HepG2 (cell line): ENCODE measurements at regions not wholly inside any gene's neighbourhood (a gene's known extent, or its start where the extent isn't known, plus 50 kb on each side); places are given as distances from the start of the nearest gene placed in this dataset.

Experiments
- ATAC-seq: fragments of 200-7000 bp; cut with Tn5 transposase; 3 replicates; pipeline ENCODE4 v1.9.1; 2020; ENCODE audit warnings: mild to moderate bottlenecking, moderate library complexity
- BruUV-seq: library from RNA; stranded (reverse); fragments of 400-500 nt; replicated peaks from 2 replicates; lab custom pipeline; 2021; lab: Mats Ljungman, UMichigan
- CTCF ChIA-PET: fragments of 300-600 bp; formaldehyde crosslinking; extraction: SDS; loops from one replicate; lab custom pipeline; 2021; ENCODE audit warnings: low total read pairs, inconsistent platforms, low intra/inter-chr PET ratio; lab: Yijun Ruan, JAX
- POLR2A ChIA-PET: fragments of 350-600 bp; sonication (Branson Sonifier 250); formaldehyde crosslinking; loops from one replicate; lab custom pipeline; 2020; ENCODE audit warnings: antibody characterized with exemption, inconsistent platforms; lab: Yijun Ruan, JAX
- DNase-seq: peaks from one replicate; pipeline ENCODE4 v3.0.0-alpha.2; 2015; ENCODE audit warnings: low spot score
- FAIRE-seq: peaks from 3 replicates; lab custom pipeline; 2011; peaks lifted over from hg19 to GRCh38; lab: Jason Lieb, UNC
- H2AFZ ChIP-seq: one replicate; pipeline ENCODE4 v1.6.1; 2011; ENCODE audit warnings: low read length, inconsistent platforms
- H3K27ac ChIP-seq: fragments of 300-600 bp; 3 replicates; pipeline ENCODE4 v1.8.0; 2011; ENCODE audit warnings: mixed run types, mild to moderate bottlenecking, mixed read lengths, low read length, inconsistent platforms; ENCODE audit not compliant: insufficient read depth; ENCODE audit errors: extremely low read length
- H3K27me3 ChIP-seq, 2 experiments: fragments of 200-600 bp in 1 of 2; 2 replicates in 1 of 2; 3 replicates in 1 of 2; pipeline versions ENCODE4 v1.6.0 to v1.8.0; 2011; ENCODE audit warnings: low read length in 2 of 2, mild to moderate bottlenecking in 2 of 2, moderate library complexity in 2 of 2, inconsistent platforms in 1 of 2; ENCODE audit not compliant: insufficient read depth in 2 of 2, control insufficient read depth in 1 of 2
- H3K36me3 ChIP-seq, 2 experiments: fragments of 200-600 bp in 1 of 2; replicated peaks in 1 of 2; 2 replicates in 1 of 2; 3 replicates in 1 of 2; pipeline versions ENCODE4 v1.5.1 to v1.8.0; 2011; ENCODE audit warnings: low read length in 2 of 2, inconsistent platforms in 1 of 2; ENCODE audit not compliant: insufficient read depth in 2 of 2, control insufficient read depth in 1 of 2
- H3K4me1 ChIP-seq: 2 replicates; pipeline ENCODE4 v1.5.1; 2012; ENCODE audit warnings: low read length, inconsistent platforms; ENCODE audit not compliant: insufficient read depth
- H3K4me2 ChIP-seq: 2 replicates; pipeline ENCODE4 v1.6.0; 2011; ENCODE audit warnings: low read depth, low read length, inconsistent platforms
- H3K4me3 ChIP-seq, 3 experiments: fragments of 200-600 bp in 1 of 3; sonication (generic), shearing (Covaris generic) in 1 of 3; replicated peaks in 1 of 3; 2 replicates each; pipeline ENCODE4 v1.5.1; 2011 to 2016; ENCODE audit warnings: low read length in 3 of 3, inconsistent platforms in 2 of 3, low read depth in 2 of 3, mild to moderate bottlenecking in 2 of 3, control low read depth in 1 of 3, mixed read lengths in 1 of 3; ENCODE audit not compliant: insufficient read depth in 1 of 3
- H3K79me2 ChIP-seq: one replicate; pipeline ENCODE4 v1.6.1; 2011; ENCODE audit warnings: low read length, inconsistent platforms; ENCODE audit not compliant: insufficient read depth
- H3K9ac ChIP-seq: 2 replicates; pipeline ENCODE4 v1.6.0; 2011; ENCODE audit warnings: mild to moderate bottlenecking, low read depth, low read length, inconsistent platforms; ENCODE audit not compliant: insufficient read depth
- H3K9me3 ChIP-seq: 2 replicates; pipeline ENCODE4 v1.5.1; 2012; ENCODE audit warnings: mild to moderate bottlenecking, low read length
- H4K20me1 ChIP-seq: 2 replicates; pipeline ENCODE4 v1.6.0; 2011; ENCODE audit warnings: inconsistent platforms, mild to moderate bottlenecking, low read length, moderate library complexity; ENCODE audit not compliant: insufficient read depth
- BCL3 ChIP-seq: sonication (generic); formaldehyde crosslinking; IDR thresholded peaks from 2 replicates; pipeline ENCODE4 v1.5.1; 2020; ENCODE audit warnings: mild to moderate bottlenecking, missing genetic modification reagents, moderate library complexity
- CEBPB ChIP-seq: IDR thresholded peaks from 2 replicates; pipeline ENCODE4 v1.6.1; 2011; ENCODE audit warnings: low read depth, low read length, improper control_type of control experiment, borderline replicate concordance
- E2F5 ChIP-seq: sonication (generic); formaldehyde crosslinking; conservative IDR thresholded peaks from 2 replicates; pipeline ENCODE4 v1.4.0; 2020; ENCODE audit warnings: missing genetic modification reagents
- EED ChIP-seq: sonication (generic); formaldehyde crosslinking; IDR thresholded peaks from 2 replicates; pipeline ENCODE4 v1.5.0; 2020; ENCODE audit warnings: mild to moderate bottlenecking, missing genetic modification reagents
- EHMT2 ChIP-seq: fragments of 200-600 bp; sonication (generic); IDR thresholded peaks from 2 replicates; pipeline ENCODE4 v1.7.0; 2017; ENCODE audit warnings: antibody characterized with exemption, low read depth, low read length, borderline replicate concordance
- MEIS2 ChIP-seq: sonication (generic); formaldehyde crosslinking; IDR thresholded peaks from 2 replicates; pipeline ENCODE4 v1.9.0; 2021; ENCODE audit warnings: mild to moderate bottlenecking, missing genetic modification reagents
- NR2F2 ChIP-seq: IDR thresholded peaks from 2 replicates; pipeline ENCODE4 v1.6.1; 2012; ENCODE audit warnings: low read depth, inconsistent platforms, borderline replicate concordance
- RFX5 ChIP-seq: IDR thresholded peaks from 2 replicates; pipeline ENCODE4 v1.6.1; 2011; ENCODE audit warnings: low read depth, low read length, improper control_type of control experiment
- SAFB2 ChIP-seq: sonication (generic); formaldehyde crosslinking; IDR thresholded peaks from 2 replicates; pipeline ENCODE4 v1.5.1; 2020; ENCODE audit warnings: missing genetic modification reagents, low read depth, mild to moderate bottlenecking, borderline replicate concordance
- SMC3 ChIP-seq: IDR thresholded peaks from 2 replicates; pipeline ENCODE4 v1.6.1; 2011; ENCODE audit warnings: low read length, improper control_type of control experiment
- SSRP1 ChIP-seq: IDR thresholded peaks from 2 replicates; pipeline ENCODE4 v1.6.1; 2016; ENCODE audit warnings: control low read depth
- STAG1 ChIP-seq: sonication (generic); formaldehyde crosslinking; IDR thresholded peaks from 2 replicates; pipeline ENCODE4 v1.4.0; 2020; ENCODE audit warnings: missing genetic modification reagents
- STAT5B ChIP-seq: sonication (generic); formaldehyde crosslinking; IDR thresholded peaks from 2 replicates; pipeline ENCODE4 v1.4.0; 2020; ENCODE audit warnings: missing genetic modification reagents
- XRCC5 ChIP-seq: fragments of 200-400 bp; formaldehyde crosslinking; optimal IDR thresholded peaks from 2 replicates; pipeline ENCODE3; 2017; ENCODE audit warnings: mild to moderate bottlenecking, low read length
- ZNF44 ChIP-seq: sonication (generic); formaldehyde crosslinking; IDR thresholded peaks from 2 replicates; pipeline ENCODE4 v1.5.1; 2020; ENCODE audit warnings: mild to moderate bottlenecking, missing genetic modification reagents
- ZSCAN22 ChIP-seq: sonication (generic); formaldehyde crosslinking; IDR thresholded peaks from 2 replicates; pipeline ENCODE4 v1.4.0; 2020; ENCODE audit warnings: mild to moderate bottlenecking, missing genetic modification reagents
- WGBS: methylation state at CpG from one replicate; pipeline ENCODE4 v1.1.6; 2017; ENCODE audit warnings: low lambda C conversion rate; 5-methylcytosine and 5-hydroxymethylcytosine counted together
- in situ Hi-C: cut with HindIII; loops from 2 replicates; pipeline ENCODE4 v1.10.0; 2017; ENCODE audit warnings: low pct_unique_long_range_greater_than_20kb; ENCODE audit not compliant: extremely low pct_ligation_motif_present
- intact Hi-C: fragments of 100-400 bp; cut with micrococcal nuclease; formaldehyde crosslinking; loops from one replicate; pipeline ENCODE4 v1.10.0; 2022; ENCODE audit not compliant: unreplicated experiment
- TF ChIP-seq, protein P1 (sequence below): IDR thresholded peaks from 2 replicates; pipeline ENCODE4 v1.6.1; 2016
- TF ChIP-seq, protein P2 (sequence below): sonication (generic); formaldehyde crosslinking; IDR thresholded peaks from 2 replicates; pipeline ENCODE4 v1.4.0; 2020; ENCODE audit warnings: missing genetic modification reagents, borderline replicate concordance
- TF ChIP-seq, protein P3 (sequence below): sonication (generic); formaldehyde crosslinking; IDR thresholded peaks from 2 replicates; pipeline ENCODE4 v1.5.1; 2020; ENCODE audit warnings: missing genetic modification reagents, mild to moderate bottlenecking, borderline replicate concordance

- H3K27me3 ChIP-seq: no peaks in the 10 kb centered on the region
- in situ Hi-C loops (no loop called here), intact Hi-C loops (no loop called here)
- no peak overlapping the region for H3K9ac ChIP-seq
- CTCF ChIA-PET: interaction anchor here (1.2 kb wide), 1 partner anchor 136 kb away, joined by 5 read pairs; no protein-coding TSS in a partner anchor
- H3K36me3 ChIP-seq: no peaks in the 10 kb centered on the region
- BruUV-seq: no TSS peak
- ATAC-seq: peak; percentile 91
- peaks cover 7% of the 10 kb centered on the region for H3K4me1 ChIP-seq
- no peaks in the 10 kb centered on the region for H3K9me3 ChIP-seq
- no peak overlapping the region for H2AFZ ChIP-seq
- H3K27ac ChIP-seq: no peak overlapping the region
- H3K4me3 ChIP-seq: no peak overlapping the region
- FAIRE-seq: peak; percentile 60
- no CpG with 5 or more reads among the region's 2 CpGs for WGBS
- peak; percentile 25 for DNase-seq
- no peaks in the 10 kb centered on the region for H3K79me2 ChIP-seq
- H4K20me1 ChIP-seq: no peaks in the 10 kb centered on the region
- POLR2A ChIA-PET: no interaction called here
- no peak overlapping the region for H3K4me2 ChIP-seq
- TF ChIP-seq E2F5 (CRISPR knock-in tag) (no peak), CEBPB (peak; percentile 48; the same call in 1 of the 2 replicates), ZSCAN22 (CRISPR knock-in tag) (no peak), RFX5 (no peak), EHMT2 (no peak), SAFB2 (CRISPR knock-in tag) (no peak), STAG1 (CRISPR knock-in tag) (peak; percentile 52), STAT5B (CRISPR knock-in tag) (no peak), SMC3 (peak; percentile 21; the same call in 1 of the 2 replicates), XRCC5 (no peak), EED (CRISPR knock-in tag) (no peak), MEIS2 (CRISPR knock-in tag) (no peak), BCL3 (CRISPR knock-in tag) (no peak), NR2F2 (no peak), ZNF44 (CRISPR knock-in tag) (no peak), SSRP1 (CRISPR knock-in tag) (no peak)
- TF ChIP-seq, protein P1, sequence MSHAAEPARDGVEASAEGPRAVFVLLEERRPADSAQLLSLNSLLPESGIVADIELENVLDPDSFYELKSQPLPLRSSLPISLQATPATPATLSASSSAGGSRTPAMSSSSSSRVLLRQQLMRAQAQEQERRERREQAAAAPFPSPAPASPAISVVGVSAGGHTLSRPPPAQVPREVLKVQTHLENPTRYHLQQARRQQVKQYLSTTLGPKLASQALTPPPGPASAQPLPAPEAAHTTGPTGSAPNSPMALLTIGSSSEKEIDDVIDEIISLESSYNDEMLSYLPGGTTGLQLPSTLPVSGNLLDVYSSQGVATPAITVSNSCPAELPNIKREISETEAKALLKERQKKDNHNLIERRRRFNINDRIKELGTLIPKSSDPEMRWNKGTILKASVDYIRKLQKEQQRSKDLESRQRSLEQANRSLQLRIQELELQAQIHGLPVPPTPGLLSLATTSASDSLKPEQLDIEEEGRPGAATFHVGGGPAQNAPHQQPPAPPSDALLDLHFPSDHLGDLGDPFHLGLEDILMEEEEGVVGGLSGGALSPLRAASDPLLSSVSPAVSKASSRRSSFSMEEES (CRISPR knock-in tag): no peak
- TF ChIP-seq, protein P2, sequence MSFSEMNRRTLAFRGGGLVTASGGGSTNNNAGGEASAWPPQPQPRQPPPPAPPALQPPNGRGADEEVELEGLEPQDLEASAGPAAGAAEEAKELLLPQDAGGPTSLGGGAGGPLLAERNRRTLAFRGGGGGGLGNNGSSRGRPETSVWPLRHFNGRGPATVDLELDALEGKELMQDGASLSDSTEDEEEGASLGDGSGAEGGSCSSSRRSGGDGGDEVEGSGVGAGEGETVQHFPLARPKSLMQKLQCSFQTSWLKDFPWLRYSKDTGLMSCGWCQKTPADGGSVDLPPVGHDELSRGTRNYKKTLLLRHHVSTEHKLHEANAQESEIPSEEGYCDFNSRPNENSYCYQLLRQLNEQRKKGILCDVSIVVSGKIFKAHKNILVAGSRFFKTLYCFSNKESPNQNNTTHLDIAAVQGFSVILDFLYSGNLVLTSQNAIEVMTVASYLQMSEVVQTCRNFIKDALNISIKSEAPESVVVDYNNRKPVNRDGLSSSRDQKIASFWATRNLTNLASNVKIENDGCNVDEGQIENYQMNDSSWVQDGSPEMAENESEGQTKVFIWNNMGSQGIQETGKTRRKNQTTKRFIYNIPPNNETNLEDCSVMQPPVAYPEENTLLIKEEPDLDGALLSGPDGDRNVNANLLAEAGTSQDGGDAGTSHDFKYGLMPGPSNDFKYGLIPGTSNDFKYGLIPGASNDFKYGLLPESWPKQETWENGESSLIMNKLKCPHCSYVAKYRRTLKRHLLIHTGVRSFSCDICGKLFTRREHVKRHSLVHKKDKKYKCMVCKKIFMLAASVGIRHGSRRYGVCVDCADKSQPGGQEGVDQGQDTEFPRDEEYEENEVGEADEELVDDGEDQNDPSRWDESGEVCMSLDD (CRISPR knock-in tag): no peak
- TF ChIP-seq, protein P3, sequence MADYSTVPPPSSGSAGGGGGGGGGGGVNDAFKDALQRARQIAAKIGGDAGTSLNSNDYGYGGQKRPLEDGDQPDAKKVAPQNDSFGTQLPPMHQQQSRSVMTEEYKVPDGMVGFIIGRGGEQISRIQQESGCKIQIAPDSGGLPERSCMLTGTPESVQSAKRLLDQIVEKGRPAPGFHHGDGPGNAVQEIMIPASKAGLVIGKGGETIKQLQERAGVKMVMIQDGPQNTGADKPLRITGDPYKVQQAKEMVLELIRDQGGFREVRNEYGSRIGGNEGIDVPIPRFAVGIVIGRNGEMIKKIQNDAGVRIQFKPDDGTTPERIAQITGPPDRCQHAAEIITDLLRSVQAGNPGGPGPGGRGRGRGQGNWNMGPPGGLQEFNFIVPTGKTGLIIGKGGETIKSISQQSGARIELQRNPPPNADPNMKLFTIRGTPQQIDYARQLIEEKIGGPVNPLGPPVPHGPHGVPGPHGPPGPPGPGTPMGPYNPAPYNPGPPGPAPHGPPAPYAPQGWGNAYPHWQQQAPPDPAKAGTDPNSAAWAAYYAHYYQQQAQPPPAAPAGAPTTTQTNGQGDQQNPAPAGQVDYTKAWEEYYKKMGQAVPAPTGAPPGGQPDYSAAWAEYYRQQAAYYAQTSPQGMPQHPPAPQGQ (CRISPR knock-in tag): no peak
Observed at GRCh38 chrX:10326578-10326977, 169.8 kb downstream of the CLCN4 start.
